Psoas muscle (tissue), 7 donors: ENCODE measurements at regions not wholly inside any gene's neighbourhood (a gene's known extent, or its start where the extent isn't known, plus 50 kb on each side); places are given as distances from the start of the nearest gene placed in this dataset.

Experiments used
- ATAC-seq, 4 donors: fragments of 200-7000 bp; cut with Tn5 transposase; one replicate each; pipeline ENCODE4 v1.9.1; 2020; ENCODE audit warnings: moderate library complexity in 3 of 4, mild to moderate bottlenecking in 2 of 4
- DNase-seq, 2 donors: peaks; one replicate each; pipeline ENCODE4 v3.0.0-alpha.2; 2020
- H3K27ac ChIP-seq: fragments of 200-600 bp; one replicate; pipeline ENCODE4 v1.8.0; 2022
- H3K27me3 ChIP-seq, 3 donors: fragments of 200-600 bp in 1 of 3; one replicate each; pipeline versions ENCODE4 v1.6.1 to v1.8.0; 2013 to 2022; ENCODE audit warnings: low read length in 2 of 3, mild to moderate bottlenecking in 2 of 3, moderate library complexity in 1 of 3; ENCODE audit not compliant: insufficient read depth in 3 of 3
- H3K36me3 ChIP-seq, 2 donors: fragments of 200-600 bp in 1 of 2; one replicate each; pipeline versions ENCODE4 v1.6.1 to v1.8.0; 2013 to 2022; ENCODE audit warnings: low read depth in 1 of 2, mild to moderate bottlenecking in 1 of 2, moderate library complexity in 1 of 2; ENCODE audit not compliant: insufficient read depth in 1 of 2
- H3K4me1 ChIP-seq: fragments of 200-600 bp; one replicate; pipeline ENCODE4 v1.8.0; 2022
- H3K4me3 ChIP-seq: fragments of 200-600 bp; one replicate; pipeline ENCODE4 v1.8.0; 2022; ENCODE audit warnings: mild to moderate bottlenecking
- H3K9me3 ChIP-seq: fragments of 200-600 bp; one replicate; pipeline ENCODE4 v1.8.0; 2022
- CTCF ChIP-seq: fragments of 200-600 bp; IDR thresholded peaks from one replicate; pipeline ENCODE4 v1.8.0; 2022; ENCODE audit warnings: antibody characterized with exemption
- WGBS, 3 donors: extraction: QIAGEN DNeasy Blood & Tissue Kit; methylation state at CpG; one replicate each; pipeline versions ENCODE4 v1.1.6 to v1.1.7; 2013; 5-methylcytosine and 5-hydroxymethylcytosine counted together
- intact Hi-C, 2 donors: fragments of 100-400 bp; cut with DNase I; formaldehyde crosslinking; loops; one replicate each; pipeline versions ENCODE4 v1.11.0 to v1.14.2; 2022
- donor health status: healthy with polysubstance abuse.
- donor health status: DM: no; HTN: no; CAD: no; lungs with moderate emphysema.
- donor health status: Bipolar disorder and iron deficiency.
- donor health status: healthy.
- donor health status: DM: yes; HTN: yes; CAD: no.
- donor health status: DM: no; HTN: no; CAD: no.
- donor health status: DM: yes; HTN: yes; CAD: no.

GRCh38 chr9:6098431-6098830 lies 83.0 kb upstream of the RANBP6 start:
- no peak overlapping the region for H3K27ac ChIP-seq
- H3K27me3 ChIP-seq: no peaks in the 10 kb centered on the region
- H3K4me1 ChIP-seq: no peaks in the 10 kb centered on the region
- intact Hi-C loops: no loop called here
- TF ChIP-seq CTCF: no peak
- no peaks in the 10 kb centered on the region for H3K36me3 ChIP-seq
- DNase-seq (no peak), ATAC-seq (no peak)
- no peak overlapping the region for H3K4me3 ChIP-seq
- WGBS, 3 donors: 84 to 93% (median 88%) methylated on average over 1 of the region's 1 CpG
- H3K9me3 ChIP-seq: no peaks in the 10 kb centered on the region

- no peak for TF ChIP-seq CTCF
- 78 to 85% (median 84%) methylated on average over 3 of the region's 3 CpGs for WGBS, 3 donors
- Histone ChIP-seq H3K4me1 (no peaks in the 10 kb centered on the region), H3K4me3 (no peak overlapping the region), H3K9me3 (no peaks in the 10 kb centered on the region), H3K36me3 (no peaks in the 10 kb centered on the region), H3K27me3 (no peaks in the 10 kb centered on the region), H3K27ac (no peak overlapping the region)
- no peak for ATAC-seq
- intact Hi-C loops: no loop called here
- no peak for DNase-seq
Measured at GRCh38 chr9:6096821-6097220, 81.4 kb upstream of the RANBP6 start.

GRCh38 chr9:6090277-6091210 lies 75.1 kb upstream of the RANBP6 start:
- Histone ChIP-seq H3K9me3 (no peaks in the 10 kb centered on the region), H3K36me3 (no peaks in the 10 kb centered on the region), H3K4me3 (no peak overlapping the region), H3K27ac (no peak overlapping the region), H3K27me3 (no peaks in the 10 kb centered on the region), H3K4me1 (peaks cover 15% of the 10 kb centered on the region)
- DNase-seq (no peak), ATAC-seq (peak; percentile 73 to 100 (median 95))
- intact Hi-C loops: no loop called here
- WGBS, 3 donors: 62 to 71% (median 64%) methylated on average over 1 of the region's 1 CpG
- TF ChIP-seq CTCF: no peak

DNA sequence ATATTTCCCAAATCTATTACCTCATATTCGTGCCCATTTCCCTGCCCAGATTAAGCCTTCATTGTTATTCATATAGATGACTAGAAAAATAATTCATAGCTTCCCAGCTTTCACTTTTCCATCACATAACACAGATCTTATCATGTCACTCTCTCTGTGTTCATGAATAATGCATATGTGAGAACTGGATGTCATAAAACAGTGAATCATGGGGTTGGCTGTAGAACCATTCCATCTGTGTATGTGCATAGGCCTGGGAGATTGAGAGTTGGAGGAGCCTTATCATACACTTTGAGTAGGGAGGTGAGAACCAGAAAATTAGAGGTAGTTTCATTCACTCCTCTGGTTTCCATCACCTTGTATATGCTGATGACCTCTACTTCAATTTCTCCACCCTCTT lies 73.9 kb upstream of the RANBP6 start:
- no peak for DNase-seq
- intact Hi-C loops: no loop called here

More for the DNA sequence above, 73.9 kb upstream of the RANBP6 start:
- Histone ChIP-seq H3K27ac (no peak overlapping the region), H3K4me3 (no peak overlapping the region), H3K36me3 (no peaks in the 10 kb centered on the region), H3K9me3 (no peaks in the 10 kb centered on the region), H3K27me3 (peaks cover 0 to 2% (median 0%) of the 10 kb centered on the region in 3 donors), H3K4me1 (peaks cover 15% of the 10 kb centered on the region)
- 78 to 84% (median 82%) methylated on average over 1 of the region's 1 CpG for WGBS, 3 donors
- ATAC-seq: no peak
- no peak for TF ChIP-seq CTCF
